H9 (cell line): ENCODE measurements at regions not wholly inside any gene's neighbourhood (a gene's known extent, or its start where the extent isn't known, plus 50 kb on each side); places are given as distances from the start of the nearest gene placed in this dataset.

Experiments
- DNase-seq: peaks from one replicate; pipeline ENCODE4 v3.0.0-alpha.2; 2017
- H2AFZ ChIP-seq: one replicate; pipeline ENCODE4 v1.6.1; 2013; ENCODE audit warnings: mild to moderate bottlenecking, low read length, control low read depth, moderate library complexity
- H2AK5ac ChIP-seq: 2 replicates; pipeline ENCODE4 v1.6.1; 2013; ENCODE audit warnings: low read length, control low read depth, mixed read lengths; ENCODE audit not compliant: insufficient read length
- H2BK120ac ChIP-seq: one replicate; pipeline ENCODE4 v1.6.1; 2013; ENCODE audit warnings: low read depth, mild to moderate bottlenecking, low read length, control low read depth, inconsistent platforms; ENCODE audit not compliant: poor library complexity, severe bottlenecking
- H2BK12ac ChIP-seq: 2 replicates; pipeline ENCODE4 v1.6.1; 2013; ENCODE audit warnings: low read length, control low read depth, mixed read lengths, low read depth; ENCODE audit not compliant: insufficient read length
- H2BK15ac ChIP-seq: 2 replicates; pipeline ENCODE4 v1.6.1; 2013; ENCODE audit warnings: low read depth, low read length, control low read depth
- H2BK20ac ChIP-seq: one replicate; pipeline ENCODE4 v1.6.1; 2013; ENCODE audit warnings: low read depth, mild to moderate bottlenecking, low read length, control low read depth, inconsistent platforms; ENCODE audit not compliant: poor library complexity, severe bottlenecking
- H2BK5ac ChIP-seq: 2 replicates; pipeline ENCODE4 v1.6.1; 2013; ENCODE audit warnings: low read length, control low read depth, mixed read lengths; ENCODE audit not compliant: insufficient read length
- H3K14ac ChIP-seq: 2 replicates; pipeline ENCODE4 v1.6.1; 2013; ENCODE audit warnings: low read length, control low read depth; ENCODE audit not compliant: insufficient read depth
- H3K18ac ChIP-seq: 2 replicates; pipeline ENCODE4 v1.6.1; 2013; ENCODE audit warnings: low read depth, mild to moderate bottlenecking, mixed read lengths, low read length, control low read depth; ENCODE audit not compliant: insufficient read length
- H3K23ac ChIP-seq: 2 replicates; pipeline ENCODE4 v1.6.1; 2013; ENCODE audit warnings: low read length, control low read depth, mixed read lengths, low read depth; ENCODE audit not compliant: insufficient read length
- H3K23me2 ChIP-seq: 2 replicates; pipeline ENCODE4 v1.6.1; 2013; ENCODE audit warnings: low read depth, mild to moderate bottlenecking, mixed read lengths, low read length, control low read depth; ENCODE audit not compliant: insufficient read length, poor library complexity, severe bottlenecking
- H3K27ac ChIP-seq: 2 replicates; pipeline ENCODE4 v1.5.1; 2013; ENCODE audit warnings: low read length, control low read depth, mixed read lengths, low read depth; ENCODE audit not compliant: insufficient read length
- H3K27me3 ChIP-seq: 2 replicates; pipeline ENCODE4 v1.6.1; 2013; ENCODE audit warnings: low read length, control low read depth, inconsistent platforms; ENCODE audit not compliant: insufficient read depth
- H3K4ac ChIP-seq: 2 replicates; pipeline ENCODE4 v1.6.1; 2013; ENCODE audit warnings: low read depth, mild to moderate bottlenecking, control low read depth, inconsistent platforms, low read length, moderate library complexity
- H3K4me1 ChIP-seq: 2 replicates; pipeline ENCODE4 v1.6.1; 2013; ENCODE audit warnings: low read length, control low read depth, inconsistent platforms; ENCODE audit not compliant: insufficient read depth
- H3K4me2 ChIP-seq: 2 replicates; pipeline ENCODE4 v1.6.1; 2013; ENCODE audit warnings: low read length, control low read depth, mixed read lengths; ENCODE audit not compliant: insufficient read length, insufficient read depth
- H3K56ac ChIP-seq: 2 replicates; pipeline ENCODE4 v1.6.1; 2013; ENCODE audit warnings: low read depth, mild to moderate bottlenecking, mixed read lengths, low read length, control low read depth; ENCODE audit not compliant: insufficient read length
- H3K79me1 ChIP-seq: 2 replicates; pipeline ENCODE4 v1.6.1; 2013; ENCODE audit warnings: low read depth, mild to moderate bottlenecking, moderate library complexity, low read length, control low read depth, inconsistent platforms; ENCODE audit not compliant: insufficient read depth, poor library complexity, severe bottlenecking
- H3K79me2 ChIP-seq: 2 replicates; pipeline ENCODE4 v1.6.1; 2013; ENCODE audit warnings: low read length, control low read depth, inconsistent platforms; ENCODE audit not compliant: insufficient read depth
- H3K9ac ChIP-seq: 2 replicates; pipeline ENCODE4 v1.6.1; 2013; ENCODE audit warnings: low read length, control low read depth, mixed read lengths; ENCODE audit not compliant: insufficient read length; ENCODE audit errors: extremely low read depth
- H3K9me3 ChIP-seq: one replicate; pipeline ENCODE4 v1.6.1; 2013; ENCODE audit warnings: low read depth, low read length, inconsistent platforms; ENCODE audit not compliant: control insufficient read depth
- H3T11ph ChIP-seq: one replicate; pipeline ENCODE4 v1.6.1; 2013; ENCODE audit warnings: mild to moderate bottlenecking, low read length, control low read depth, inconsistent platforms
- H4K20me1 ChIP-seq: one replicate; pipeline ENCODE4 v1.6.1; 2013; ENCODE audit not compliant: control insufficient read depth, insufficient read length, insufficient read depth
- H4K5ac ChIP-seq: 2 replicates; pipeline ENCODE4 v1.6.1; 2013; ENCODE audit warnings: low read depth, mild to moderate bottlenecking, mixed read lengths, low read length, control low read depth; ENCODE audit not compliant: insufficient read length
- H4K8ac ChIP-seq: replicated peaks from 2 replicates; pipeline ENCODE4 v1.6.1; 2013; ENCODE audit warnings: low read length, control low read depth, mixed read lengths, low read depth; ENCODE audit not compliant: insufficient read length
- H4K91ac ChIP-seq: 2 replicates; pipeline ENCODE4 v1.6.1; 2013; ENCODE audit warnings: low read depth, mild to moderate bottlenecking, moderate library complexity, mixed read lengths, low read length, control low read depth; ENCODE audit not compliant: insufficient read length
- H3K27ac Mint-ChIP-seq, 3 experiments: 2 replicates in 2 of 3; 3 replicates in 1 of 3; pipeline ENCODE4 v1.8.0; 2020 to 2021; ENCODE audit warnings: mixed read lengths in 3 of 3, mild to moderate bottlenecking in 1 of 3, moderate library complexity in 1 of 3
- H3K27me3 Mint-ChIP-seq: 2 replicates; pipeline ENCODE4 v1.8.0; 2021; ENCODE audit warnings: low read depth, mild to moderate bottlenecking, moderate library complexity, mixed read lengths
- H3K36me3 Mint-ChIP-seq, 3 experiments: 2 replicates in 2 of 3; 3 replicates in 1 of 3; pipeline ENCODE4 v1.8.0; 2020 to 2021; ENCODE audit warnings: low read depth in 3 of 3, mixed read lengths in 3 of 3; ENCODE audit not compliant: insufficient read depth in 1 of 3
- H3K4me1 Mint-ChIP-seq, 2 experiments: 2 replicates each; pipeline ENCODE4 v1.8.0; 2020; ENCODE audit warnings: mixed read lengths in 2 of 2
- H3K4me3 Mint-ChIP-seq, 2 experiments: 2 replicates in 1 of 2; 3 replicates in 1 of 2; pipeline ENCODE4 v1.8.0; 2020 to 2021; ENCODE audit warnings: mild to moderate bottlenecking in 2 of 2, mixed read lengths in 2 of 2, moderate library complexity in 1 of 2
- H3K9me3 Mint-ChIP-seq, 2 experiments: 2 replicates in 1 of 2; 3 replicates in 1 of 2; pipeline ENCODE4 v1.8.0; 2020; ENCODE audit warnings: mild to moderate bottlenecking in 2 of 2, mixed read lengths in 2 of 2, moderate library complexity in 1 of 2
- CTCF ChIP-seq: fragments of 200-600 bp; sonication (generic); conservative IDR thresholded peaks from 3 replicates; pipeline ENCODE4 v1.8.0; 2021; ENCODE audit warnings: antibody characterized with exemption, mild to moderate bottlenecking
- WGBS: extraction: QIAGEN DNeasy Blood & Tissue Kit; methylation state at CpG from one replicate; pipeline ENCODE4 v1.1.7; 2013; ENCODE audit warnings: missing lambda C conversion rate, low lambda C conversion rate, mixed read lengths; ENCODE audit not compliant: insufficient read length; ENCODE audit errors: extremely low coverage; 5-methylcytosine and 5-hydroxymethylcytosine counted together

DNA sequence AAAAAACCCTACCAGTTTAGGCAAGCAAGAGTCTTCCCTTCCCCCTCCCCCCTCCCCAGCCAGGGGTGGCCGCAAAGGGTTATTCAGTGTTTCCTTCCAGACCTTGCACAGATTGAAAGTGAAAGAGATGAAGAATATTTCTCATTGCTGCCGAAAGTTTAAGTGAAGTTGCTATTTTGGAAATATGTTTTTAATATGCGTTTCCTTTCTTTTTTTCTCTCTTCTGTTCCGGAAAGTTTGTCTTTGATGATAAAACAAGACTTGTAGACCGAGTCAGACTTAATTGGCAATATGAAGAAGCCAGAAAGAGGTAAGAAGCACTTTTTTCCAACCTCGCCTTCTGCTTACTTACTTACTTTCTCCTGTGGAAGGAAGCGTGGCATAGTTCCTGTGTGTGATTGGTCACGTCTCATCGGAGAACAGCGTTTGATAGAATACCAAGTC is 58.5 kb upstream of the CLCN4 start:
- Histone ChIP-seq H2AFZ (no peak overlapping the region), H4K8ac (no peak overlapping the region), H3K23ac (no peak overlapping the region), H3K9ac (no peak overlapping the region), H3K14ac (no peak overlapping the region), H2AK5ac (no peak overlapping the region), H3K4me1 (no peaks in the 10 kb centered on the region), H3K56ac (no peak overlapping the region), H4K5ac (no peak overlapping the region), H3K4ac (no peak overlapping the region), H3K4me2 (no peak overlapping the region), H2BK120ac (no peak overlapping the region), H3K9me3 (no peaks in the 10 kb centered on the region), H3K23me2 (no peaks in the 10 kb centered on the region), H4K91ac (no peak overlapping the region), H2BK20ac (no peak overlapping the region), H3K79me2 (no peaks in the 10 kb centered on the region), H2BK15ac (no peak overlapping the region), H3K79me1 (no peaks in the 10 kb centered on the region), H2BK12ac (no peak overlapping the region), H3T11ph (no peak overlapping the region), H3K27me3 (no peaks in the 10 kb centered on the region), H4K20me1 (no peaks in the 10 kb centered on the region), H2BK5ac (no peak overlapping the region), H3K18ac (no peak overlapping the region), H3K27ac (no peak overlapping the region)
- Mint-ChIP-seq H3K27me3 (no peaks in the 10 kb centered on the region), H3K36me3 (peaks cover 54 to 77% (median 67%) of the 10 kb centered on the region in 3 experiments), H3K9me3 (peaks cover 51 to 52% of the 10 kb centered on the region in 2 experiments), H3K4me1 (no peaks in the 10 kb centered on the region), H3K4me3 (no peak overlapping the region), H3K27ac (no peak overlapping the region)
- TF ChIP-seq CTCF = no peak
- no peak for DNase-seq
- WGBS = no CpG with 5 or more reads among the region's 10 CpGs
